CD4-positive, alpha-beta T cell treated with Interleukin-4 for 4 hours (primary cell): ENCODE measurements at regions not wholly inside any gene's neighbourhood (a gene's known extent, or its start where the extent isn't known, plus 50 kb on each side); places are given as distances from the start of the nearest gene placed in this dataset.

ENCODE experiments used
- DNase-seq: peaks from one replicate; pipeline ENCODE4 v3.0.0-alpha.2; 2020

GRCh38 chr10:78732381-78732780 is 336.4 kb upstream of the ZMIZ1 start:
- DNase-seq: no peak

- no peak for DNase-seq
Observed at GRCh38 chr10:78736926-78737630, 331.7 kb upstream of the ZMIZ1 start.

GRCh38 chr10:78737883-78738856 is 330.6 kb upstream of the ZMIZ1 start:
- no peak for DNase-seq

- DNase-seq: no peak
Observed at GRCh38 chr10:78738861-78739260, 329.9 kb upstream of the ZMIZ1 start.

GRCh38 chr10:78739444-78740053 is 329.2 kb upstream of the ZMIZ1 start:
- no peak for DNase-seq

- DNase-seq: no peak
Observed at GRCh38 chr10:78740976-78741915, 327.5 kb upstream of the ZMIZ1 start.

- no peak for DNase-seq
Observed at GRCh38 chr10:78742406-78742729, 326.4 kb upstream of the ZMIZ1 start.

- no peak for DNase-seq
Observed at GRCh38 chr10:78742730-78743615, 325.8 kb upstream of the ZMIZ1 start.

GRCh38 chr10:78744056-78744455 is 324.7 kb upstream of the ZMIZ1 start:
- DNase-seq: no peak

GRCh38 chr10:78744491-78745090 is 324.2 kb upstream of the ZMIZ1 start:
- no peak for DNase-seq

GRCh38 chr10:78745441-78745840 is 323.3 kb upstream of the ZMIZ1 start:
- DNase-seq: no peak

GRCh38 chr10:78746155-78746763 is 322.5 kb upstream of the ZMIZ1 start:
- DNase-seq: no peak

- no peak for DNase-seq
Observed at GRCh38 chr10:78747401-78748234, 321.1 kb upstream of the ZMIZ1 start.

- DNase-seq: no peak
Observed at GRCh38 chr10:78748235-78748533, 320.6 kb upstream of the ZMIZ1 start.

GRCh38 chr10:78749200-78749599 is 319.6 kb upstream of the ZMIZ1 start:
- no peak for DNase-seq

- DNase-seq: no peak
Observed at GRCh38 chr10:78749898-78750297, 318.9 kb upstream of the ZMIZ1 start.

- DNase-seq: no peak
Observed at GRCh38 chr10:78750418-78750817, 318.3 kb upstream of the ZMIZ1 start.

GRCh38 chr10:78751716-78752115 is 317.1 kb upstream of the ZMIZ1 start:
- DNase-seq: no peak

- DNase-seq: no peak
Observed at GRCh38 chr10:78752221-78752620, 316.5 kb upstream of the ZMIZ1 start.

GRCh38 chr10:78752708-78753107 is 316.1 kb upstream of the ZMIZ1 start:
- DNase-seq: no peak
